ENCODE measurements at regions not wholly inside any gene's neighbourhood (a gene's known extent, or its start where the extent isn't known, plus 50 kb on each side); places are given as distances from the start of the nearest gene placed in this dataset.

DNA sequence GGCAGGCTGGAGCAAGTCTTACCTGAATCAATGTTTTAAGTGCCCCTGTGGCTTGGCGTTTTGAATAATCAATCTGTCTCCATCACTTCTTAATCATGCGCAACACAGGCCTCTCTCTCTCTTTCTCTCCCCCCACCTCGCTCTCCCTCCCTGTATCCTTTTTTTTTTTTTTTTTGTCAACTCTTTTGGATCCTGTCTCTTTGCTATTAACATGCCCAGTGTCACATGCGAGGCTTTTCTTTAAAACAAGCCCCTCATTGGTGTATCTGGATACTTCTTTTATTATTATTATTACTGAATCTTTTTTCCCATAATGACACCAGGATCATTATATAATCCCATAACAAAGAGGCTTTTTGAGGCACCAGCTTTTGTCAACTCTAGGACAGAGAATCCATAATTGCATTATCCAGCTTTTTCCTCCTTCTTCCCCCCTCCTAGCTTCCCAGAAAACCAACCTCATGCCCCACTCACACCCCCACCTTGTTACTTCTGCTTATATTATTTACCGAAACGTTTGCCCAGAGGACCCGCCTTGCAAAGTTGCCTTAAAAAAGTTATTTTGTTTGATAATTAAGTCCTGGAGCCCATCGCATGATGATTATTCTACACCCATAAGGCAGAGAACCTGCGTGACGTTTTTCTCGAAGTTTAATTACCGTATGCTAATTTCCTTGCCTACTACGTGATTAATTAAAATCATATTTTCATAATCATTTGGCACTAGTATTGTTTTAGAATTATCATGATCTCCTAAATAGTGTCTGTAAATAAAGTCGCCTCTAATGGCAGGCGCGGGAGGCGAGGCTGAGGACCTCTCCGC is 148.1 kb upstream of the ZNF536 start (continued):
- TF ChIP-seq TEAD4 (IDR thresholded peaks at IDR 0.05; ENCODE audit: low read depth, low read length) (no peak), CHD7 (IDR thresholded peaks at IDR 0.05; ENCODE audit: insufficient replicate concordance, low read length) (no peak), SIX5 (IDR thresholded peaks at IDR 0.05; ENCODE audit: low read depth, low read length) (no peak), TAF1 (IDR thresholded peaks at IDR 0.05; ENCODE audit: low read depth, low read length) (no peak)

All from H1 (cell line).